A204.1 (cell line): ENCODE measurements at regions not wholly inside any gene's neighbourhood (a gene's known extent, or its start where the extent isn't known, plus 50 kb on each side); places are given as distances from the start of the nearest gene placed in this dataset.
"Not testable (repeated sequence)": the region's sequence is repeated elsewhere in the genome, so short reads cannot be mapped to it uniquely, and the experiment has no call there.

Source experiments
- FAIRE-seq: peaks from 2 replicates; lab custom pipeline; 2012; peaks lifted over from hg19 to GRCh38; lab: Jason Lieb, UNC

DNA sequence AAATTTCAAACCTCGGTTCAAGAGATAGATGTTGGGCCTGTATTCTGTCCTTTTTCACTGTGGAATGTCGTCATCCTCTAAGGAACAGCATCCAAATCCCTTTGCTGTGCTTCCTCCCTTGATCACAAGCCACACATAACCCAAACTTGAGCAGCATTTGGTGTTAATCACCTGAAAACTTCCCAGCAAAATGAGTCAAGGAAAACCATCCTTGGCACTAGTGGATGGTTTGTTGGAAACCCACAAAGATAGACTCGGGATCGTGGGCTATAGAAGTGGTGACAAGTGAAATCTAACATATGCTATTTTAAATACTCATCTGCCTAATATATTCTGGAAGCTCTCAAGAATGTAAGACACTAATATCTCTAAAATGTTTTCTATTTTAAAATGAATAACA lies 459.1 kb downstream of the SETD4 start:
- no peak for FAIRE-seq

DNA sequence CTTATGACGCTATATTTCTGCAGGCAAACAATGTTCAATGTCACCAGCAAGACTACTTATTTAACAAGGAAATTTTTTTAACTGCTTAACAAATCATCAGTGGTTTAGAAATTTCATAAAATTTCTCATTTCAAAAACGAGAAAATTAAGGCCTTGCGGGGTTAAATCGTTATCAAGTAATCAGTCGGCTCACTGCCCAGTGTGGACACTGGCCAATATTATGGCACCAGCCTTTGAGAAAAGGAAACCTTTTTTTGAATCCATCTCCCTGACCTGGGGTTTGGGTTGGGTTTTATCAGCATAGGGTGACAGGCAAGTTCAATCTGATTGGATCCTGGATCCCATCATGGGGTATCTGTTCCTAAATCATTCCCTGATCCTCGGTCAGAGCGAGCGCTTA lies 461.2 kb downstream of the SETD4 start:
- no peak for FAIRE-seq

DNA sequence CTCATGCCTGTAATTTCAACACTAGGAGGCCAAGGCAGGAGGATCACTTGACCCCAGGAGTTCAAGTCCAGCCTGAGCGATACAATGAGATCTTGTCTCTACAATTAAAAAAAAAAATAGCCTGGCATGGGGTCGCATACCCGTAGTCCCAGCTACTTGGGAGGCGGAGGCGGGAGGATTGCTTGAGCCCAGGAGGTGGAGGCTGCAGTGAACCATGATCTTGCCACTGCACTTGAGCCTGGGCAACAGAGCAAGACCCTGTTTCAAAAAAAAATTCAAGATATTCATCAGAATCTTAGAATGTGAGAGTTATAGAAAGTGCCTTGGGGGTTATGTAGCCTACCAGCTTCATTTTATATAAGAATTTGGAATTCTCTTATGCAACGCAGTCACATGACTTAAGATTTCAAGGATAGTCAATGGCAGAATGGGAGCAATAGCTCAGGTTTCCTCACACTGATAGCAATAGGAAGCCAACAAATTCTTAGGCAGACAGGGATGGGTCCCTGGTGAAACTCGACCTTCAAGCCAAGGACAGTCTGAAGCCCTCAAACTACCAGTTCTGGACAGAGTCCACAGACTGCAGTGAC lies 462.5 kb downstream of the SETD4 start:
- no peak for FAIRE-seq

DNA sequence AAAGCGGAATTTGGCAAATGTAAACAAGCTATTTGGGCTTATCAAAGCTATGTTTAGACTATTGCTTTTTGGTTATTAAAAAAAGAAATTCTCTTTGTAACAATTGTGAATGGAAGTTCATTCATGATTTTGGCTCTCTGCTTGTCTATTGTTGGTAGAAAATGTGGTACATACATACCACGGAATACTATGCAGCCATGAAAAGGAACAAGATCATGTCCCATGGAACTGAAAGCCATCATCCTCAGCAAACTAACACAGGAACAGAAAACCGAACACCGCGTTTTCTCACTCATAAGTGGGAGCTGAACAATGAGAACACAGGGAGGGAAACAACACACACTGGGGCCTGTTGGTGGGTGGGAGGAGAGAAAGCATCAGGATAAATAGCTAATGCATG lies 465.4 kb downstream of the SETD4 start:
- FAIRE-seq: no peak

DNA sequence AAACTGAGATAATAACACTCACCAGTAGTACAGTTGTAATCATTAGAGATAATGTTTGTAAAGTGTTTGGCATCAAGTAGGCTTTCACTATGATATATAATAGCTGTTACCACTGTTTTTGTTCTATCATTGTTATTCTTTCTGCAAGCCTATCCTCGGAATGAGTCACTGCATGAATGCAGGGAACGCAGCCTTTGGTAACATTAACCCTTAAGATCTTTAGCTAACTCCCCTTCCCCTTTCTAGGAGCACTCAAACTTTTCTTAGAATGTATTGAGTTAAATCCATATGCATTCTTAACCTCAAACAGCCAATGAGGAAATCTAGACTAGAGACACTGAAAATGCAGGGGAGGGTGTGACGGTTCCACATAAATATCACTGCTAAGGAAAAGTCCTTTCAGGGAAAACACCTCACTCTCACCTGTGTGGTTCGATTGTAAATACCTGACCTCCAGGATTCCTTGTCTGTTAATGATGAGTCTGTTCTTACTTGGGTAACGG lies 467.3 kb downstream of the SETD4 start:
- FAIRE-seq: no peak

GRCh38 chr21:35590284-35590683 lies 470.0 kb downstream of the SETD4 start:
- not testable (repeated sequence) for FAIRE-seq

DNA sequence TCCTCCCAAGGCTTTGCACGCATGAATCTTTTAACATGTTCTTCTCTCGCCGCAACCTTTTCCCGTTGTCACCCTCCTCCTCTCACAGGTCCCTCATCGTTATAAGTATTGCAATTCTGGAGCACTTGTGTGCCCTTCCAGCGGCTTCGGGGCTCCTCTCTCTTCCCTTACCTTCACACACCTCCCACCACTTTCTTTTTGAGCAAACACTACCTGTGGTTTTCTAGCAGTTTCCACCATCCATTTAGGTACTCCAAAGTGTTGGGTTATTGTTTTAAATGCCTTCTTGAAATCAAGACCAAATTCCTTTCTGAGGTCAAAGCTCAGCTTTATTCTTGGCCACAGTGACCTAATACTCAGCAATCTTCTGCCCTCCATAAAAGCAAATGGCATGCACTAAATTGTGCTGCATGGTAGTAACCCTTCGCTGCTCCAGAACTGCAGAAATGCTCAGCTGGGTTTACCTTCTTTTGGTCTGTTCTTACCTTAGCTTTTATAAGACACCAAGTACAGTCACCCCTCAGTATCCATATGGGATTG lies 472.4 kb downstream of the SETD4 start:
- no peak for FAIRE-seq

GRCh38 chr21:35586305-35586704 lies 474.0 kb downstream of the SETD4 start:
- FAIRE-seq: no peak

- FAIRE-seq: no peak
Measured at GRCh38 chr21:35585878-35586277, 474.4 kb downstream of the SETD4 start.

- FAIRE-seq: no peak
Measured at GRCh38 chr21:35585155-35585554, 475.2 kb downstream of the SETD4 start.

- no peak for FAIRE-seq
Measured at GRCh38 chr21:35583566-35584216, 476.6 kb downstream of the SETD4 start.

GRCh38 chr21:35582731-35583130 lies 477.6 kb downstream of the SETD4 start:
- no peak for FAIRE-seq

DNA sequence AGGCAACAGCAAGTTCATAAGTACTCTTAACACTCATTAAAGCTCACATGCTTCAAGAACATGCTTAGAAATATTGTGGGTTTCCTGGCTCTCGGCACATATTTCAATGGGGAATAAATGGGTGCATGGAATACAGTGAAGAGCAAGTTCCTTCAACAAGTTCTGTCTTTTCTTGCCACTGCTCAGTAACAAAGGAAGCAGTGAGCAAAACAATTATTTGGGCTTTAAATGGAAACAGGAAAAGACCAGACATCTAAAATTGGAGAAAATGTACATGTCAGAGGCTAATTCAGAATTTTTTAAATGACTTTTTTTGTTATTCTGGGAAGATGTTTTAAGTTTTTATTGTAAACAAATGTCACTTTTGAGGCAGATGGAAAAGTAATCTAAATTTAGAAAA lies 478.7 kb downstream of the SETD4 start:
- FAIRE-seq: no peak

DNA sequence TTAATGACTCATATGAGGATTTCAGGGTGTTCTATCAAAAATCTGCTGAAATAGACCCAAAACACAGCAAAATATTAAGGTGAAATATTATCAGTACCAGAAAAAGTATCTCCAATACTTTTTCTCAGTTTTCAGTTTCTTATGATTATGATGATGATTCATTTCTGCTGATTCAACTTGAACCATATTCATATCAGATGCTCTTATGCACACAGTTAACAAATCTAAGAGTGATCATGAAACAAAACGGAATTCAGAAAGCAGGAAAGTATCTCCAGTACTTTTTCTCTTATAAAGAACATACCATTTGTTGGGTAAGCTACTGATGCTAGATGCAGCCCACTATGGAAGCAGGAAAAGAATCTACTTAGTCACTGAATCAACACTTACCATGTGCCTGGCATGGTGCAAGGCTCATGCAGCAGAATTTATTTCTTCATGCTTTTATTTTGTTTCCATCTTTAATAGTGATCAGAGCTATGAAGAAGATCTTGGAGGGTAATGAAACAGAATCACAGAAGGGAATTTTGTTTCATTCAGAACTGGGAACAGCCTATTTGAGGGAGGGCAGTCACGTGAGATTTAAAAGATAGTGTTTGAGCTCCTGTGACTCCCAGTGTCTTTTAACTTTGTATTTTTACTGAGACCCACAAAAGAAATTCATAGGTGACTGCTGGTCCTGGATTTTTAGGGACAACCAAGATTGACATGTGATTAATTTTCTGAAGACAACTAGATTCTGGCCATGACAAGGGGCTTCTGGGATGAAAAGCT lies 480.6 kb downstream of the SETD4 start:
- FAIRE-seq: no peak

DNA sequence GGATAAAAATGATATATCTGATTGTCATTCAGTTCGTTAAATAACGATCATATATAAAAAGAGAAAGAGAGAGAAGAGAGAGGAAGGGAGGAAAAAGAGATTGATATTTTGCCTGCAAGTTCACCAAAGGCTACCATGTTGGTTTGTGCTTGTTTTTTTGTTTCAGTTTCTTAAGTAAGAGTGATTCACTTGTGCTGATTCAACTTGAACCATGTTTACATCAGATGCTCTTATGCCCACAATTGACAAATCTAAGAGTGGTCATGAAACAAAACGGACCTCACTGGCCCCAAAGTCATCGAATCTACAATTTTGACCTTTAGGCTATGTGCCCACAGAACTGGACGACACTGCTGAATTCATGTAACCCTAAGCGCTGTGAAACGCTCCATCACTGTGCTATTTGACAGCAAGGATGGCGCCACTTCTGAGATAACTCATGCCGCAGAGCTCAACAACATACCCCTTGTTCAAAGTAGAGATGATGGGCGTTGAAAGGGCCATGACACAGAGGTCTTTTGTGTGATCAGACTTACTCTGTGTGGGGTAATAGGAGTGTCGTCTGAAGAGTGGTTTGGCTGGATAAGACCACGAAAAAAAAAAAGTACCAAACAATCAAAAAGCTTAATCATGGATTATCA lies 481.4 kb downstream of the SETD4 start:
- FAIRE-seq: no peak

GRCh38 chr21:35578347-35578782 lies 482.0 kb downstream of the SETD4 start:
- FAIRE-seq: no peak

- no peak for FAIRE-seq
Measured at GRCh38 chr21:35575280-35575915, 484.9 kb downstream of the SETD4 start.

DNA sequence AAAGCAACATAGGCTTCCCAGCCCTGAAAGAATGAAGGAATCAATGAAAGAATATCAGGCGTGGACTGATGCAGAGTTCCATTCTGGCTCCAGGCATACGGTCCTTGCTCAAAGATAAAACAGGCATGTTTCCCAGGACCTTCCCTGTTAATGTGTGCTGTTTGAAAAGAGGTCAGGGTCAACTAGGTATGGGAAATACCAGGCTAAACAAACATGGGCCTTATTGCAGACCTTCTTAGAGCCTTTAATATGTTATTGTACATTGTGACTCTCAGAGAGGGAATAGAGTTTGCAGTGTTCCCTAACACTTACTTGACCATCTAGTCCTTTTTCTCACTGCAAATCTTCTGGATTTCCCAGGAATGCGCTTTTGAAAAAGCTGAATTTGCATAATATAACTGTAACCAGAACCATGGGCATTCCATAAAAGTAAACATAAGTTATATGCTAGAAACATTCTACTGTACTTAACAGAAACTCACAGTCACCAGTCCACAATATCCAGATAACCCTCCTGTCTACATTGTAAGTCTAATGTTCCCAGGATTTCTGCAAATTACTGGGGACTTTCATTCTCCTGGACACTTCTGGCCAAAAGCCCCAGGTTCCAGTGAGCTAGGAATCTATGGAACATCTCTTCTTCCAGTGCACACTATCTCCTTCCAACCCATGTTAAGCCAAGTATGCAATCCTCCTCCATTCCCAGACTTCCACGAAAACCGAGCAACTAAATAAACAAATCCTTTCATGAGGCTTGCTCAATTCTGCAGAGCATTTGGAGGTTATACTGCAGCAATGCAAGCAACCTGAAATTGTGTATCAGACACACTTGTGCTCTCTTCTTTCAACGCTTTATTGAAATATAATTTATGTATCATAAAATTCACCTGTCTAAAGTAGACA lies 486.6 kb downstream of the SETD4 start:
- FAIRE-seq: no peak

GRCh38 chr21:35571910-35572309 lies 488.4 kb downstream of the SETD4 start:
- no peak for FAIRE-seq

- FAIRE-seq: no peak
Measured at GRCh38 chr21:35568643-35569042, 491.7 kb downstream of the SETD4 start.

- no peak for FAIRE-seq
Measured at GRCh38 chr21:35566874-35567273, 493.5 kb downstream of the SETD4 start.
